ENCODE measurements at regions not wholly inside any gene's neighbourhood (a gene's known extent, or its start where the extent isn't known, plus 50 kb on each side); places are given as distances from the start of the nearest gene placed in this dataset.

- TF ChIP-seq CTCF (IDR thresholded peaks at IDR 0.05; ENCODE audit: low read depth, low read length, poor library complexity, severe bottlenecking) (no peak), EZH2phosphoT487 (IDR thresholded peaks at IDR 0.05; ENCODE audit: borderline replicate concordance, low read length) (no peak)
Measured at GRCh38 chr5:117191251-117191650, 616.6 kb upstream of the SEMA6A start.
